GM12878 (cell line): ENCODE measurements at regions not wholly inside any gene's neighbourhood (a gene's known extent, or its start where the extent isn't known, plus 50 kb on each side); places are given as distances from the start of the nearest gene placed in this dataset.

ENCODE experiments used
- CREM ChIP-seq: IDR thresholded peaks from 2 replicates; pipeline ENCODE4 v1.6.1; 2014; ENCODE audit warnings: antibody characterized with exemption, low read depth
- MEF2A ChIP-seq: IDR thresholded peaks from 2 replicates; pipeline ENCODE4 v1.6.1; 2011; ENCODE audit warnings: low read depth, mild to moderate bottlenecking, low read length, moderate library complexity; ENCODE audit not compliant: insufficient read depth
- MYC ChIP-seq: IDR thresholded peaks from 2 replicates; pipeline ENCODE4 v1.6.1; 2011; ENCODE audit warnings: mild to moderate bottlenecking, low read length, moderate library complexity, inconsistent platforms; ENCODE audit not compliant: insufficient read depth, insufficient replicate concordance, insufficient read length, severe bottlenecking
- REST ChIP-seq: IDR thresholded peaks from 2 replicates; pipeline ENCODE4 v1.6.1; 2012; ENCODE audit warnings: mild to moderate bottlenecking, low read depth, low read length
- RFX5 ChIP-seq: IDR thresholded peaks from 2 replicates; pipeline ENCODE4 v1.6.1; 2011; ENCODE audit warnings: low read depth, low read length, improper control_type of control experiment
- TF ChIP-seq, protein P1 (sequence below): IDR thresholded peaks from 2 replicates; pipeline ENCODE4 v1.6.1; 2012; ENCODE audit warnings: low read length, inconsistent platforms

GRCh38 chr14:80325688-80326087, 114.4 kb upstream of the DIO2 start:
- TF ChIP-seq MYC: no peak
- TF ChIP-seq MEF2A: no peak
- TF ChIP-seq, protein P1, sequence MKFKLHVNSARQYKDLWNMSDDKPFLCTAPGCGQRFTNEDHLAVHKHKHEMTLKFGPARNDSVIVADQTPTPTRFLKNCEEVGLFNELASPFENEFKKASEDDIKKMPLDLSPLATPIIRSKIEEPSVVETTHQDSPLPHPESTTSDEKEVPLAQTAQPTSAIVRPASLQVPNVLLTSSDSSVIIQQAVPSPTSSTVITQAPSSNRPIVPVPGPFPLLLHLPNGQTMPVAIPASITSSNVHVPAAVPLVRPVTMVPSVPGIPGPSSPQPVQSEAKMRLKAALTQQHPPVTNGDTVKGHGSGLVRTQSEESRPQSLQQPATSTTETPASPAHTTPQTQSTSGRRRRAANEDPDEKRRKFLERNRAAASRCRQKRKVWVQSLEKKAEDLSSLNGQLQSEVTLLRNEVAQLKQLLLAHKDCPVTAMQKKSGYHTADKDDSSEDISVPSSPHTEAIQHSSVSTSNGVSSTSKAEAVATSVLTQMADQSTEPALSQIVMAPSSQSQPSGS: no peak
- no peak for TF ChIP-seq REST
- TF ChIP-seq CREM: no peak
- TF ChIP-seq RFX5: no peak
